Endodermal cell (in vitro differentiated cells): ENCODE measurements at regions not wholly inside any gene's neighbourhood (a gene's known extent, or its start where the extent isn't known, plus 50 kb on each side); places are given as distances from the start of the nearest gene placed in this dataset.

ENCODE experiments used
- DNase-seq: peaks from one replicate; pipeline ENCODE4 v3.0.0-alpha.2; 2017
- H3K27ac ChIP-seq: 2 replicates; pipeline ENCODE4 v1.5.1; 2013; ENCODE audit warnings: mild to moderate bottlenecking, low read depth, low read length, moderate library complexity
- H3K27me3 ChIP-seq: 2 replicates; pipeline ENCODE4 v1.6.1; 2013; ENCODE audit warnings: mild to moderate bottlenecking, low read length, moderate library complexity; ENCODE audit not compliant: insufficient read depth, control insufficient read depth, poor library complexity, severe bottlenecking
- H3K36me3 ChIP-seq: 2 replicates; pipeline ENCODE4 v1.7.0; 2013; ENCODE audit warnings: mild to moderate bottlenecking, low read length, moderate library complexity; ENCODE audit not compliant: control insufficient read depth, insufficient read depth
- H3K4me1 ChIP-seq: one replicate; pipeline ENCODE4 v1.7.0; 2013; ENCODE audit warnings: low read length; ENCODE audit not compliant: control insufficient read depth, insufficient read depth
- H3K4me3 ChIP-seq: 2 replicates; pipeline ENCODE4 v1.5.1; 2013; ENCODE audit warnings: mild to moderate bottlenecking, low read length, moderate library complexity
- H3K9ac ChIP-seq: 2 replicates; pipeline ENCODE4 v1.6.1; 2013; ENCODE audit warnings: mild to moderate bottlenecking, low read length, moderate library complexity; ENCODE audit not compliant: poor library complexity, severe bottlenecking; ENCODE audit errors: extremely low read depth
- H3K9me3 ChIP-seq: 2 replicates; pipeline ENCODE4 v1.6.1; 2013; ENCODE audit warnings: mild to moderate bottlenecking, low read length, moderate library complexity; ENCODE audit not compliant: control insufficient read depth
- H3K27ac Mint-ChIP-seq: 2 replicates; pipeline ENCODE4 v1.8.0; 2020; ENCODE audit warnings: mixed read lengths
- H3K27me3 Mint-ChIP-seq: 2 replicates; pipeline ENCODE4 v1.8.0; 2021; ENCODE audit warnings: mild to moderate bottlenecking, mixed read lengths; ENCODE audit not compliant: insufficient read depth
- H3K36me3 Mint-ChIP-seq: 2 replicates; pipeline ENCODE4 v1.8.0; 2020; ENCODE audit warnings: low read depth, mixed read lengths
- H3K4me1 Mint-ChIP-seq: 2 replicates; pipeline ENCODE4 v1.8.0; 2020; ENCODE audit warnings: mixed read lengths
- H3K4me3 Mint-ChIP-seq: 2 replicates; pipeline ENCODE4 v1.8.0; 2020; ENCODE audit warnings: mild to moderate bottlenecking, moderate library complexity, mixed read lengths
- H3K9me3 Mint-ChIP-seq: 2 replicates; pipeline ENCODE4 v1.8.0; 2020; ENCODE audit warnings: mild to moderate bottlenecking, mixed read lengths
- WGBS, 2 experiments: methylation state at CpG; one replicate each; pipeline versions ENCODE4 v1.1.5 to v1.1.7; 2013; ENCODE audit warnings: missing lambda C conversion rate in 2 of 2, mixed read lengths in 1 of 2; ENCODE audit not compliant: insufficient coverage in 1 of 2, insufficient read length in 1 of 2; 5-methylcytosine and 5-hydroxymethylcytosine counted together
- TF ChIP-seq, protein P1 (sequence below): fragments of 200-600 bp; sonication (generic); conservative IDR thresholded peaks from 2 replicates; pipeline ENCODE4 v1.5.0; 2021; ENCODE audit warnings: antibody characterized with exemption, mild to moderate bottlenecking

GRCh38 chr6:156562636-156563035 lies 214.5 kb upstream of the ARID1B start:
- Histone ChIP-seq H3K9ac (no peak overlapping the region), H3K4me1 (no peaks in the 10 kb centered on the region), H3K9me3 (peaks cover 10% of the 10 kb centered on the region), H3K27me3 (no peaks in the 10 kb centered on the region), H3K36me3 (no peaks in the 10 kb centered on the region), H3K4me3 (no peak overlapping the region), H3K27ac (no peak overlapping the region)
- no peak overlapping the region for H3K27ac Mint-ChIP-seq
- H3K9me3 Mint-ChIP-seq: peaks cover 32% of the 10 kb centered on the region
- no peaks in the 10 kb centered on the region for H3K27me3 Mint-ChIP-seq
- TF ChIP-seq, protein P1, sequence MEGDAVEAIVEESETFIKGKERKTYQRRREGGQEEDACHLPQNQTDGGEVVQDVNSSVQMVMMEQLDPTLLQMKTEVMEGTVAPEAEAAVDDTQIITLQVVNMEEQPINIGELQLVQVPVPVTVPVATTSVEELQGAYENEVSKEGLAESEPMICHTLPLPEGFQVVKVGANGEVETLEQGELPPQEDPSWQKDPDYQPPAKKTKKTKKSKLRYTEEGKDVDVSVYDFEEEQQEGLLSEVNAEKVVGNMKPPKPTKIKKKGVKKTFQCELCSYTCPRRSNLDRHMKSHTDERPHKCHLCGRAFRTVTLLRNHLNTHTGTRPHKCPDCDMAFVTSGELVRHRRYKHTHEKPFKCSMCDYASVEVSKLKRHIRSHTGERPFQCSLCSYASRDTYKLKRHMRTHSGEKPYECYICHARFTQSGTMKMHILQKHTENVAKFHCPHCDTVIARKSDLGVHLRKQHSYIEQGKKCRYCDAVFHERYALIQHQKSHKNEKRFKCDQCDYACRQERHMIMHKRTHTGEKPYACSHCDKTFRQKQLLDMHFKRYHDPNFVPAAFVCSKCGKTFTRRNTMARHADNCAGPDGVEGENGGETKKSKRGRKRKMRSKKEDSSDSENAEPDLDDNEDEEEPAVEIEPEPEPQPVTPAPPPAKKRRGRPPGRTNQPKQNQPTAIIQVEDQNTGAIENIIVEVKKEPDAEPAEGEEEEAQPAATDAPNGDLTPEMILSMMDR: no peak
- peaks cover 3% of the 10 kb centered on the region for H3K36me3 Mint-ChIP-seq
- no peak for DNase-seq
- 91 to 96% methylated on average over 6 to 9 of the region's 9 CpGs for WGBS, 2 experiments
- H3K4me1 Mint-ChIP-seq: peaks cover 14% of the 10 kb centered on the region
- H3K4me3 Mint-ChIP-seq: no peak overlapping the region

GRCh38 chr6:156562019-156562418 lies 215.2 kb upstream of the ARID1B start:
- no peaks in the 10 kb centered on the region for H3K4me1 ChIP-seq
- Mint-ChIP-seq H3K36me3 (peaks cover 3% of the 10 kb centered on the region), H3K27ac (no peak overlapping the region), H3K4me1 (peaks cover 19% of the 10 kb centered on the region), H3K4me3 (no peak overlapping the region), H3K27me3 (no peaks in the 10 kb centered on the region), H3K9me3 (peaks cover 33% of the 10 kb centered on the region)
- no peak overlapping the region for H3K27ac ChIP-seq
- TF ChIP-seq, protein P1: no peak
- no peak overlapping the region for H3K4me3 ChIP-seq
- WGBS, 2 experiments: 93 to 96% methylated on average over 5 to 13 of the region's 13 CpGs
- H3K9me3 ChIP-seq: peaks cover 10% of the 10 kb centered on the region
- no peak for DNase-seq
- H3K9ac ChIP-seq: no peak overlapping the region
- H3K36me3 ChIP-seq: no peaks in the 10 kb centered on the region
- H3K27me3 ChIP-seq: no peaks in the 10 kb centered on the region

DNA sequence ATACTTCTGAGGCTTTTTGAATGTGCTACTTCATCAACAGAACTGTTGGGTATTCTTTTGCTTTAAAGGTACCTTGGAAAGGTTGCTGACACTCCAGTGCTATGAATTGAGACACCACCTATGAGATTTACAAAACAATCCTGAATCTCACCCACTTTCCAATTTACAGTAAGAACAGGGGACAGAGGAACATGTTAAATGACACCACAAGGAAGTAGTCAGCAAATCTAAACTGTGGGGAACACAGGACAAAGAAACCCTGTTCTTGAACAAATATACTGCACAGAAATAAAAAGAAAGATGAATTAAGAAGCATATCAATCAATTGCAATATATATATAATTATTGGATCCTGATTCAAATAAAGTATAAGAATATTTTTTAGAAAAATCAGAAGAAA lies 216.7 kb upstream of the ARID1B start:
- TF ChIP-seq, protein P1: no peak
- Histone ChIP-seq H3K4me3 (no peak overlapping the region), H3K9ac (no peak overlapping the region), H3K9me3 (peaks cover 10% of the 10 kb centered on the region), H3K36me3 (no peaks in the 10 kb centered on the region), H3K27ac (no peak overlapping the region), H3K4me1 (no peaks in the 10 kb centered on the region), H3K27me3 (no peaks in the 10 kb centered on the region)
- Mint-ChIP-seq H3K27me3 (no peaks in the 10 kb centered on the region), H3K4me1 (peaks cover 26% of the 10 kb centered on the region), H3K4me3 (no peak overlapping the region), H3K36me3 (peaks cover 3% of the 10 kb centered on the region), H3K9me3 (peaks cover 33% of the 10 kb centered on the region), H3K27ac (no peak overlapping the region)
- no peak for DNase-seq
